A549 (cell line): ENCODE measurements at regions not wholly inside any gene's neighbourhood (a gene's known extent, or its start where the extent isn't known, plus 50 kb on each side); places are given as distances from the start of the nearest gene placed in this dataset.

Experiments used
- BHLHE40 ChIP-seq: IDR thresholded peaks from 2 replicates; pipeline ENCODE4 v1.6.1; 2012; ENCODE audit warnings: low read depth, low read length, inconsistent platforms
- CEBPB ChIP-seq, 2 experiments: fragments of >200 bp in 1 of 2; sonication (Bioruptor Twin) in 1 of 2; formaldehyde crosslinking in 1 of 2; IDR thresholded peaks; 2 replicates each; pipeline ENCODE4 v1.6.1; 2012 to 2016
- CTCF ChIP-seq: fragments of >200 bp; sonication (Bioruptor Twin); formaldehyde crosslinking; IDR thresholded peaks from 3 replicates; pipeline ENCODE4 v1.5.1; 2016
- ELK1 ChIP-seq: fragments of 150-350 bp; IDR thresholded peaks from 2 replicates; pipeline ENCODE4 v1.6.1; 2014; ENCODE audit warnings: low read depth, mild to moderate bottlenecking, low read length
- MAFK ChIP-seq: fragments of 450-650 bp; IDR thresholded peaks from 2 replicates; pipeline ENCODE4 v1.6.1; 2014; ENCODE audit not compliant: partially characterized antibody
- MAX ChIP-seq: IDR thresholded peaks from 2 replicates; pipeline ENCODE4 v1.6.1; 2012
- MAZ ChIP-seq: fragments of 150-350 bp; IDR thresholded peaks from 2 replicates; pipeline ENCODE4 v1.6.1; 2014; ENCODE audit warnings: antibody characterized with exemption, low read depth, low read length, borderline replicate concordance
- NR3C1 ChIP-seq: fragments of >200 bp; sonication (Bioruptor Twin); formaldehyde crosslinking; IDR thresholded peaks from 3 replicates; pipeline ENCODE4 v1.6.1; 2017
- PBX3 ChIP-seq: IDR thresholded peaks from 2 replicates; pipeline ENCODE4 v1.6.1; 2012
- POLR2A ChIP-seq: IDR thresholded peaks from 2 replicates; pipeline ENCODE4 v1.6.1; 2012; ENCODE audit warnings: mild to moderate bottlenecking, low read length
- RAD21 ChIP-seq, 2 experiments: fragments of >200 bp in 1 of 2; sonication (Bioruptor Twin) in 1 of 2; formaldehyde crosslinking in 1 of 2; IDR thresholded peaks in 1 of 2; conservative IDR thresholded peaks in 1 of 2; 2 replicates in 1 of 2; 3 replicates in 1 of 2; pipeline ENCODE4 v1.6.1; 2012 to 2018; ENCODE audit warnings: inconsistent platforms in 1 of 2
- REST ChIP-seq: fragments of 200-600 bp; sonication (generic); IDR thresholded peaks from 2 replicates; pipeline ENCODE4 v1.6.1; 2016; ENCODE audit warnings: antibody characterized with exemption, mild to moderate bottlenecking, moderate library complexity
- RFX5 ChIP-seq: fragments of 450-650 bp; IDR thresholded peaks from 2 replicates; pipeline ENCODE4 v1.7.1; 2014; ENCODE audit warnings: antibody characterized with exemption, mild to moderate bottlenecking, moderate library complexity
- SMC3 ChIP-seq: fragments of >200 bp; sonication (Bioruptor Twin); formaldehyde crosslinking; IDR thresholded peaks from 3 replicates; pipeline ENCODE4 v1.6.1; 2018; ENCODE audit warnings: inconsistent platforms

- TF ChIP-seq CTCF (no peak), RAD21 (conservative IDR thresholded peaks at IDR 0.05 in 1 of 2, IDR thresholded peaks at IDR 0.05 in 1 of 2) (no peak), MAFK (no peak), PBX3 (no peak), REST (no peak), POLR2A (no peak), MAX (no peak), BHLHE40 (no peak), SMC3 (no peak), MAZ (no peak), RFX5 (no peak), CEBPB (IDR thresholded peaks at IDR 0.05) (no peak), ELK1 (no peak), NR3C1 (no peak)
Measured at GRCh38 chr13:105971312-105971711, 564.1 kb downstream of the EFNB2 start.
